Fibroblast of lung (primary cell): ENCODE measurements at regions not wholly inside any gene's neighbourhood (a gene's known extent, or its start where the extent isn't known, plus 50 kb on each side); places are given as distances from the start of the nearest gene placed in this dataset.

Source experiments
- DNase-seq, 2 donors: peaks; one replicate each; pipeline versions ENCODE4 v3.0.0 to v3.0.0-alpha.2; 2010; ENCODE audit warnings: low read depth in 2 of 2
- H2AFZ ChIP-seq: 2 replicates; pipeline ENCODE4 v1.5.1; 2012; ENCODE audit warnings: low read length, control low read depth, inconsistent platforms
- H3K27ac ChIP-seq: 2 replicates; pipeline ENCODE4 v1.5.1; 2011; ENCODE audit warnings: low read length, control low read depth; ENCODE audit not compliant: insufficient read depth
- H3K27me3 ChIP-seq: 2 replicates; pipeline ENCODE4 v1.5.1; 2011; ENCODE audit warnings: mild to moderate bottlenecking, low read length; ENCODE audit not compliant: control insufficient read depth, insufficient read depth
- H3K36me3 ChIP-seq: 2 replicates; pipeline ENCODE4 v1.5.1; 2011; ENCODE audit warnings: low read length; ENCODE audit not compliant: control insufficient read depth, insufficient read depth
- H3K4me1 ChIP-seq: 2 replicates; pipeline ENCODE4 v1.5.1; 2011; ENCODE audit warnings: low read length; ENCODE audit not compliant: control insufficient read depth, insufficient read depth; ENCODE audit errors: extremely low read depth
- H3K4me2 ChIP-seq: 2 replicates; pipeline ENCODE4 v1.5.1; 2011; ENCODE audit warnings: low read length, control low read depth; ENCODE audit not compliant: insufficient read depth; ENCODE audit errors: extremely low read depth
- H3K4me3 ChIP-seq, 4 experiments: fragments of 200-600 bp in 1 of 4; sonication (generic) in 1 of 4; replicated peaks in 1 of 4; 2 replicates each; pipeline ENCODE4 v1.5.1; 2011 to 2016; ENCODE audit warnings: low read length in 4 of 4, low read depth in 3 of 4, mild to moderate bottlenecking in 3 of 4, control low read depth in 2 of 4, inconsistent platforms in 1 of 4, mixed read lengths in 1 of 4; ENCODE audit not compliant: insufficient read depth in 1 of 4; ENCODE audit errors: control extremely low read depth in 1 of 4
- H3K79me2 ChIP-seq: 2 replicates; pipeline ENCODE4 v1.5.1; 2012; ENCODE audit warnings: mild to moderate bottlenecking, low read length, inconsistent platforms; ENCODE audit not compliant: control insufficient read depth, insufficient read depth
- H3K9ac ChIP-seq: 2 replicates; pipeline ENCODE4 v1.5.1; 2011; ENCODE audit warnings: mild to moderate bottlenecking, low read length, control low read depth; ENCODE audit not compliant: insufficient read depth
- H3K9me3 ChIP-seq: 2 replicates; pipeline ENCODE4 v1.5.1; 2012; ENCODE audit warnings: low read depth, low read length; ENCODE audit not compliant: control insufficient read depth, insufficient read depth
- H4K20me1 ChIP-seq: 2 replicates; pipeline ENCODE4 v1.5.1; 2011; ENCODE audit warnings: low read length; ENCODE audit not compliant: control insufficient read depth, insufficient read depth; ENCODE audit errors: extremely low read depth
- EZH2 ChIP-seq: IDR thresholded peaks from 2 replicates; pipeline ENCODE4 v1.5.1; 2012; ENCODE audit warnings: low read length, control low read depth, mild to moderate bottlenecking; ENCODE audit errors: missing control alignments
- TF ChIP-seq, protein P1 (sequence below), 2 donors: IDR thresholded peaks in 1 of 2; conservative IDR thresholded peaks in 1 of 2; 1 replicate in 1 of 2; 2 replicates in 1 of 2; pipeline ENCODE4 v1.5.1; 2011 to 2012; ENCODE audit warnings: low read length in 2 of 2, control low read depth in 1 of 2, inconsistent platforms in 1 of 2, low read depth in 1 of 2, mild to moderate bottlenecking in 1 of 2

DNA sequence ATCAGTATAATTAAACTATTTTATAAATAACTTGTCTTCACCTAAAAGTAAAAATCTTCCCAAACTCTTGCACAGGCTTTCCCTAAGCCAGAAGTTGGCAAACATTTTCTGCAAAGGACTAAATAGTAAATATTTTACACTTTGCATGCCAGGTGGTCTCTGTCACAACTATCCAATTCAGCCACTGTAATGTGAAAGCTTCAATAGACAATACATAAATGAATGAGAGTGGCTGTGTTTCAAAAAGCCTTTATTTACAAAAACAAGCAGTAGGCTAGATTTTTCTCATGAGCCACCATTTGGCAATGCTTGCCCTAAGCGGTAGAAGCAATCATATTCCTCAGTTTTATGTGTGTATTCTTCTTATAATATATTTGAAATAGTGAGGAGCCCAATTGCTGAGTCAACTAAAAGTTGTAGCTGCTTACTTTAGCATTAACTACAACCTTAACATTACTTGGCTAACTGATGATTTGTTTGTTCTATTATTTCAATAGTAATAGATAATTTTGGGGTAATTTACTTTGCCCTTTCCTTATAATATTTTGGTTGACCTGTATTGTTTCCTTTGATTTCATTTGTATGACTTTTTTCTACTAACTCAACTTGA, 236.0 kb upstream of the SYT1 start:
- DNase-seq = no peak
- H3K36me3 ChIP-seq = no peaks in the 10 kb centered on the region
- TF ChIP-seq, protein P1, sequence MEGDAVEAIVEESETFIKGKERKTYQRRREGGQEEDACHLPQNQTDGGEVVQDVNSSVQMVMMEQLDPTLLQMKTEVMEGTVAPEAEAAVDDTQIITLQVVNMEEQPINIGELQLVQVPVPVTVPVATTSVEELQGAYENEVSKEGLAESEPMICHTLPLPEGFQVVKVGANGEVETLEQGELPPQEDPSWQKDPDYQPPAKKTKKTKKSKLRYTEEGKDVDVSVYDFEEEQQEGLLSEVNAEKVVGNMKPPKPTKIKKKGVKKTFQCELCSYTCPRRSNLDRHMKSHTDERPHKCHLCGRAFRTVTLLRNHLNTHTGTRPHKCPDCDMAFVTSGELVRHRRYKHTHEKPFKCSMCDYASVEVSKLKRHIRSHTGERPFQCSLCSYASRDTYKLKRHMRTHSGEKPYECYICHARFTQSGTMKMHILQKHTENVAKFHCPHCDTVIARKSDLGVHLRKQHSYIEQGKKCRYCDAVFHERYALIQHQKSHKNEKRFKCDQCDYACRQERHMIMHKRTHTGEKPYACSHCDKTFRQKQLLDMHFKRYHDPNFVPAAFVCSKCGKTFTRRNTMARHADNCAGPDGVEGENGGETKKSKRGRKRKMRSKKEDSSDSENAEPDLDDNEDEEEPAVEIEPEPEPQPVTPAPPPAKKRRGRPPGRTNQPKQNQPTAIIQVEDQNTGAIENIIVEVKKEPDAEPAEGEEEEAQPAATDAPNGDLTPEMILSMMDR (conservative IDR thresholded peaks at IDR 0.05 in 1 of 2, IDR thresholded peaks at IDR 0.05 in 1 of 2; ENCODE audit: low read depth in 1 of 2, low read length in 2 of 2) = no peak
- TF ChIP-seq EZH2 = no peak
- H3K27ac ChIP-seq = no peak overlapping the region
- no peaks in the 10 kb centered on the region for H3K79me2 ChIP-seq
- H4K20me1 ChIP-seq = no peaks in the 10 kb centered on the region
- no peak overlapping the region for H3K4me2 ChIP-seq
- no peaks in the 10 kb centered on the region for H3K4me1 ChIP-seq
- H3K4me3 ChIP-seq = no peak overlapping the region
- H3K27me3 ChIP-seq = no peaks in the 10 kb centered on the region
- H2AFZ ChIP-seq = no peak overlapping the region
- no peaks in the 10 kb centered on the region for H3K9me3 ChIP-seq
- no peak overlapping the region for H3K9ac ChIP-seq

DNA sequence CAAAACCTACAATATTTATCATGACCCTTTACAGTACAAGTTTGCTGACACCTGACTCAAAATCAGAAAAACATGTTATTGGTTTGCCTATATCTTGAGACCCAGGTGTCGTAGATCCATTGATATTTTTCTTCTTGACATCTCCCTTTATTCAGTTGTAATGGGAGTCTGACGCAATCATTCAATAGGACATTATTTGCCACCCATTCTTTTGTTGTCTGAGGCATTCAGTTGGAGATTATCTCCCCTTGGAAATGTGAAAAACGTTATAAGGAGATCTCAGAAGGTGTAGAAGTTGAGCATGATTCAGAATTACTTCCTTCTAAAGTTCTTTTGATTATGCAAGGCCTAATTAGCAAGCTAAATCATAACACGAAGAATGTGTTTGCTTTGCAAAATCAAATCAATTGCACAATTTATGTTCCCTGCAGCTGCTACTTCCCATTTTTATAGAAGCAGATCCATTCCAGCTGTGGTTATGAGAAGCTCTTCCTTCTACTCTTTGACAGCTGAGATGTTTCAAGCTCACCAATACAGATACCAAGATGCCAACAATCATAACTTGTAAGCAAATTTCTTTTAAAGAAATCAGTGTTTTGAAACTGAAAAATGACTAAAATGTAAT, 228.2 kb upstream of the SYT1 start:
- Histone ChIP-seq H4K20me1 (no peaks in the 10 kb centered on the region), H3K36me3 (no peaks in the 10 kb centered on the region), H3K27ac (no peak overlapping the region), H3K9me3 (no peaks in the 10 kb centered on the region), H3K4me2 (no peak overlapping the region), H3K4me1 (no peaks in the 10 kb centered on the region), H3K4me3 (no peak overlapping the region), H2AFZ (no peak overlapping the region), H3K9ac (no peak overlapping the region), H3K27me3 (no peaks in the 10 kb centered on the region), H3K79me2 (no peaks in the 10 kb centered on the region)
- TF ChIP-seq, protein P1 (conservative IDR thresholded peaks at IDR 0.05 in 1 of 2, IDR thresholded peaks at IDR 0.05 in 1 of 2; ENCODE audit: low read depth in 1 of 2, low read length in 2 of 2) = no peak
- TF ChIP-seq EZH2 = no peak
- DNase-seq = peak in 1 of 2 donors; percentile 82

DNA sequence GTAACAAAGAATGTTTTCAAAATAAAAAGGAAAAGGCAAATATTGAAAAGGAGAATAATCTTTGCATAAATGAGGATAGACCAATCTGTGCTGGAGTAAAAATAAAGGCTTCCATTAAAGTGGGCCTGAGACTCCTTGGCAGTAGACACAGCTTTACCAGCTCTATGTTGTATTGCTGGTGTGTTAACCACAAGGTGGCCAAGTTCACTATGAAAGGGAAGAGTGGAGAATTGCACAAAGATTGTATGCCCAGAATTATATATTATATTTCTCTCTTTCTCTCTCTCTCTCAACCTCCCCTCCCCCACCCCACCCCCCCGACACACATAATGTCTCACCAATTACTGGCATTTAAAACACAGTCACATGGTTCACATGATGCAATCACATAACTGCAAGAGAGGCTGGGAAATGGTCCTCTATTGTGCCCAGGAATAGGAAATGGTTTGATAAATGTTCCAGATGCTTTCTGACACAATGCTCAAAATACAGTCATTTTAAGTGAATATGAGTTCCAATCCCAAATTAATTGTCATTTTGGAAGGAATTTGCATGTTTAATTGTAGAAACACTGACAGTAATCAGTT, 222.6 kb upstream of the SYT1 start:
- TF ChIP-seq EZH2 = no peak
- TF ChIP-seq, protein P1 (conservative IDR thresholded peaks at IDR 0.05 in 1 of 2, IDR thresholded peaks at IDR 0.05 in 1 of 2; ENCODE audit: low read depth in 1 of 2, low read length in 2 of 2) = peak in 1 of 2 donors; percentile 18
- no peak overlapping the region for H3K4me3 ChIP-seq

More for the DNA sequence above, 222.6 kb upstream of the SYT1 start:
- Histone ChIP-seq H3K27me3 (no peaks in the 10 kb centered on the region), H3K9ac (no peak overlapping the region), H3K4me2 (no peak overlapping the region), H3K9me3 (no peaks in the 10 kb centered on the region), H3K27ac (no peak overlapping the region), H3K4me1 (no peaks in the 10 kb centered on the region), H3K36me3 (no peaks in the 10 kb centered on the region), H2AFZ (no peak overlapping the region), H3K79me2 (no peaks in the 10 kb centered on the region), H4K20me1 (no peaks in the 10 kb centered on the region)
- DNase-seq = peak; percentile 7 to 31
